H9 (cell line): ENCODE measurements at regions not wholly inside any gene's neighbourhood (a gene's known extent, or its start where the extent isn't known, plus 50 kb on each side); places are given as distances from the start of the nearest gene placed in this dataset.
A peak's percentile ranks its signal among the peaks of the same experiment; 100 is the strongest.

ENCODE experiments used
- DNase-seq: peaks from one replicate; pipeline ENCODE4 v3.0.0-alpha.2; 2017
- H2AFZ ChIP-seq: one replicate; pipeline ENCODE4 v1.6.1; 2013; ENCODE audit warnings: mild to moderate bottlenecking, low read length, control low read depth, moderate library complexity
- H2AK5ac ChIP-seq: 2 replicates; pipeline ENCODE4 v1.6.1; 2013; ENCODE audit warnings: low read length, control low read depth, mixed read lengths; ENCODE audit not compliant: insufficient read length
- H2BK120ac ChIP-seq: one replicate; pipeline ENCODE4 v1.6.1; 2013; ENCODE audit warnings: low read depth, mild to moderate bottlenecking, low read length, control low read depth, inconsistent platforms; ENCODE audit not compliant: poor library complexity, severe bottlenecking
- H2BK12ac ChIP-seq: 2 replicates; pipeline ENCODE4 v1.6.1; 2013; ENCODE audit warnings: low read length, control low read depth, mixed read lengths, low read depth; ENCODE audit not compliant: insufficient read length
- H2BK15ac ChIP-seq: 2 replicates; pipeline ENCODE4 v1.6.1; 2013; ENCODE audit warnings: low read depth, low read length, control low read depth
- H2BK20ac ChIP-seq: one replicate; pipeline ENCODE4 v1.6.1; 2013; ENCODE audit warnings: low read depth, mild to moderate bottlenecking, low read length, control low read depth, inconsistent platforms; ENCODE audit not compliant: poor library complexity, severe bottlenecking
- H2BK5ac ChIP-seq: 2 replicates; pipeline ENCODE4 v1.6.1; 2013; ENCODE audit warnings: low read length, control low read depth, mixed read lengths; ENCODE audit not compliant: insufficient read length
- H3K14ac ChIP-seq: 2 replicates; pipeline ENCODE4 v1.6.1; 2013; ENCODE audit warnings: low read length, control low read depth; ENCODE audit not compliant: insufficient read depth
- H3K18ac ChIP-seq: 2 replicates; pipeline ENCODE4 v1.6.1; 2013; ENCODE audit warnings: low read depth, mild to moderate bottlenecking, mixed read lengths, low read length, control low read depth; ENCODE audit not compliant: insufficient read length
- H3K23ac ChIP-seq: 2 replicates; pipeline ENCODE4 v1.6.1; 2013; ENCODE audit warnings: low read length, control low read depth, mixed read lengths, low read depth; ENCODE audit not compliant: insufficient read length
- H3K23me2 ChIP-seq: 2 replicates; pipeline ENCODE4 v1.6.1; 2013; ENCODE audit warnings: low read depth, mild to moderate bottlenecking, mixed read lengths, low read length, control low read depth; ENCODE audit not compliant: insufficient read length, poor library complexity, severe bottlenecking
- H3K27ac ChIP-seq: 2 replicates; pipeline ENCODE4 v1.5.1; 2013; ENCODE audit warnings: low read length, control low read depth, mixed read lengths, low read depth; ENCODE audit not compliant: insufficient read length
- H3K27me3 ChIP-seq: 2 replicates; pipeline ENCODE4 v1.6.1; 2013; ENCODE audit warnings: low read length, control low read depth, inconsistent platforms; ENCODE audit not compliant: insufficient read depth
- H3K4ac ChIP-seq: 2 replicates; pipeline ENCODE4 v1.6.1; 2013; ENCODE audit warnings: low read depth, mild to moderate bottlenecking, control low read depth, inconsistent platforms, low read length, moderate library complexity
- H3K4me1 ChIP-seq: 2 replicates; pipeline ENCODE4 v1.6.1; 2013; ENCODE audit warnings: low read length, control low read depth, inconsistent platforms; ENCODE audit not compliant: insufficient read depth
- H3K4me2 ChIP-seq: 2 replicates; pipeline ENCODE4 v1.6.1; 2013; ENCODE audit warnings: low read length, control low read depth, mixed read lengths; ENCODE audit not compliant: insufficient read length, insufficient read depth
- H3K56ac ChIP-seq: 2 replicates; pipeline ENCODE4 v1.6.1; 2013; ENCODE audit warnings: low read depth, mild to moderate bottlenecking, mixed read lengths, low read length, control low read depth; ENCODE audit not compliant: insufficient read length
- H3K79me1 ChIP-seq: 2 replicates; pipeline ENCODE4 v1.6.1; 2013; ENCODE audit warnings: low read depth, mild to moderate bottlenecking, moderate library complexity, low read length, control low read depth, inconsistent platforms; ENCODE audit not compliant: insufficient read depth, poor library complexity, severe bottlenecking
- H3K79me2 ChIP-seq: 2 replicates; pipeline ENCODE4 v1.6.1; 2013; ENCODE audit warnings: low read length, control low read depth, inconsistent platforms; ENCODE audit not compliant: insufficient read depth
- H3K9ac ChIP-seq: 2 replicates; pipeline ENCODE4 v1.6.1; 2013; ENCODE audit warnings: low read length, control low read depth, mixed read lengths; ENCODE audit not compliant: insufficient read length; ENCODE audit errors: extremely low read depth
- H3K9me3 ChIP-seq: one replicate; pipeline ENCODE4 v1.6.1; 2013; ENCODE audit warnings: low read depth, low read length, inconsistent platforms; ENCODE audit not compliant: control insufficient read depth
- H3T11ph ChIP-seq: one replicate; pipeline ENCODE4 v1.6.1; 2013; ENCODE audit warnings: mild to moderate bottlenecking, low read length, control low read depth, inconsistent platforms
- H4K20me1 ChIP-seq: one replicate; pipeline ENCODE4 v1.6.1; 2013; ENCODE audit not compliant: control insufficient read depth, insufficient read length, insufficient read depth
- H4K5ac ChIP-seq: 2 replicates; pipeline ENCODE4 v1.6.1; 2013; ENCODE audit warnings: low read depth, mild to moderate bottlenecking, mixed read lengths, low read length, control low read depth; ENCODE audit not compliant: insufficient read length
- H4K8ac ChIP-seq: replicated peaks from 2 replicates; pipeline ENCODE4 v1.6.1; 2013; ENCODE audit warnings: low read length, control low read depth, mixed read lengths, low read depth; ENCODE audit not compliant: insufficient read length
- H4K91ac ChIP-seq: 2 replicates; pipeline ENCODE4 v1.6.1; 2013; ENCODE audit warnings: low read depth, mild to moderate bottlenecking, moderate library complexity, mixed read lengths, low read length, control low read depth; ENCODE audit not compliant: insufficient read length
- H3K27ac Mint-ChIP-seq, 3 experiments: 2 replicates in 2 of 3; 3 replicates in 1 of 3; pipeline ENCODE4 v1.8.0; 2020 to 2021; ENCODE audit warnings: mixed read lengths in 3 of 3, mild to moderate bottlenecking in 1 of 3, moderate library complexity in 1 of 3
- H3K27me3 Mint-ChIP-seq: 2 replicates; pipeline ENCODE4 v1.8.0; 2021; ENCODE audit warnings: low read depth, mild to moderate bottlenecking, moderate library complexity, mixed read lengths
- H3K36me3 Mint-ChIP-seq, 3 experiments: 2 replicates in 2 of 3; 3 replicates in 1 of 3; pipeline ENCODE4 v1.8.0; 2020 to 2021; ENCODE audit warnings: low read depth in 3 of 3, mixed read lengths in 3 of 3; ENCODE audit not compliant: insufficient read depth in 1 of 3
- H3K4me1 Mint-ChIP-seq, 2 experiments: 2 replicates each; pipeline ENCODE4 v1.8.0; 2020; ENCODE audit warnings: mixed read lengths in 2 of 2
- H3K4me3 Mint-ChIP-seq, 2 experiments: 2 replicates in 1 of 2; 3 replicates in 1 of 2; pipeline ENCODE4 v1.8.0; 2020 to 2021; ENCODE audit warnings: mild to moderate bottlenecking in 2 of 2, mixed read lengths in 2 of 2, moderate library complexity in 1 of 2
- H3K9me3 Mint-ChIP-seq, 2 experiments: 2 replicates in 1 of 2; 3 replicates in 1 of 2; pipeline ENCODE4 v1.8.0; 2020; ENCODE audit warnings: mild to moderate bottlenecking in 2 of 2, mixed read lengths in 2 of 2, moderate library complexity in 1 of 2
- CTCF ChIP-seq: fragments of 200-600 bp; sonication (generic); conservative IDR thresholded peaks from 3 replicates; pipeline ENCODE4 v1.8.0; 2021; ENCODE audit warnings: antibody characterized with exemption, mild to moderate bottlenecking
- WGBS: extraction: QIAGEN DNeasy Blood & Tissue Kit; methylation state at CpG from one replicate; pipeline ENCODE4 v1.1.7; 2013; ENCODE audit warnings: missing lambda C conversion rate, low lambda C conversion rate, mixed read lengths; ENCODE audit not compliant: insufficient read length; ENCODE audit errors: extremely low coverage; 5-methylcytosine and 5-hydroxymethylcytosine counted together

DNA sequence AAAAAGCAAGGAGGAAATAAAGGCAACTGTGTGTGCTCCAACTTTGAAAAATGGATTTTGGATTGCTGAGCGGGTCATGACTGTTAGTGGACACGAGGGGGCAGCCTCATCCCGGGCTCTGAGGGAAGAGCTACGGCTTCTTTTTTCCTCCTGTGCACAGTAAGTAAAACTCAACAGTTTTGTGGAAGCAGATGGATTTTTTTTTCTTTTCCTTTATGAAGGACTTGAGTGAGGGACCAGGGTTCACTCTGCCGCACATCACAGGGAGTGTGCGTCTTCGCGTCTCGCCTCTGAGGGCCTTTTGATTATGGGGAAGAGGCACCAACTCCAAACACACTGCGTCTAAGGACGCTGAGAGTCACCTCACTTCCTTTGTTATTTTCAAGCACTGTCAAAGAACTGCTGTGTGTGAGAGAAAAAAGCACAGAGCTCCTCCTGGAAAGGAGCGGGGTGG lies 80.3 kb upstream of the GOT2 start:
- H3K27me3 Mint-ChIP-seq: no peaks in the 10 kb centered on the region
- H2BK5ac ChIP-seq: no peak overlapping the region
- no peaks in the 10 kb centered on the region for H3K9me3 Mint-ChIP-seq
- peak overlapping the region in 2 of 3 experiments; percentile 45 to 92; a peak in 4 of 7 replicates for H3K27ac Mint-ChIP-seq
- peak; percentile 52 for DNase-seq
- no peak overlapping the region for H4K8ac ChIP-seq
- no peak overlapping the region for H2BK15ac ChIP-seq
- no peak overlapping the region for H4K5ac ChIP-seq
- H2BK12ac ChIP-seq: no peak overlapping the region
- no peak overlapping the region for H3K14ac ChIP-seq
- H3T11ph ChIP-seq: no peak overlapping the region
- H3K79me1 ChIP-seq: no peaks in the 10 kb centered on the region
- H3K4me2 ChIP-seq: peak overlapping the region; percentile 35
- TF ChIP-seq CTCF: peak; percentile 96
- WGBS: no CpG with 5 or more reads among the region's 12 CpGs
- H3K4ac ChIP-seq: no peak overlapping the region
- no peak overlapping the region for H3K27ac ChIP-seq
- peak overlapping the region; percentile 66 to 67 for H3K4me3 Mint-ChIP-seq
- peaks cover 3% of the 10 kb centered on the region for H3K23me2 ChIP-seq
- no peaks in the 10 kb centered on the region for H3K9me3 ChIP-seq
- H4K91ac ChIP-seq: no peak overlapping the region
- H4K20me1 ChIP-seq: no peaks in the 10 kb centered on the region
- no peak overlapping the region for H2AK5ac ChIP-seq
- H2BK20ac ChIP-seq: no peak overlapping the region
- H3K4me1 Mint-ChIP-seq: peaks cover 3 to 7% of the 10 kb centered on the region in 2 experiments; a peak in 3 of 4 replicates
- no peaks in the 10 kb centered on the region for H3K27me3 ChIP-seq
- no peak overlapping the region for H3K18ac ChIP-seq
- H2AFZ ChIP-seq: peak overlapping the region; percentile 84
- no peak overlapping the region for H3K56ac ChIP-seq
- H3K23ac ChIP-seq: no peak overlapping the region
- no peaks in the 10 kb centered on the region for H3K79me2 ChIP-seq
- H3K36me3 Mint-ChIP-seq: no peaks in the 10 kb centered on the region
- H3K4me1 ChIP-seq: no peaks in the 10 kb centered on the region
- no peak overlapping the region for H2BK120ac ChIP-seq
- H3K9ac ChIP-seq: peak overlapping the region; percentile 53
